Breast epithelium (tissue), 3 donors: ENCODE measurements at regions not wholly inside any gene's neighbourhood (a gene's known extent, or its start where the extent isn't known, plus 50 kb on each side); places are given as distances from the start of the nearest gene placed in this dataset.

Source experiments
- CTCF ChIP-seq, 3 donors: fragments of 450-650 bp; IDR thresholded peaks; one replicate each; pipeline ENCODE4 v1.5.1; 2016 to 2017; ENCODE audit warnings: antibody characterized with exemption in 3 of 3, mild to moderate bottlenecking in 3 of 3, moderate library complexity in 3 of 3
- POLR2AphosphoS5 ChIP-seq, 3 donors: sonication (generic); formaldehyde crosslinking; IDR thresholded peaks; one replicate each; pipeline ENCODE4 v1.6.1; 2017; ENCODE audit warnings: antibody characterized with exemption in 3 of 3

GRCh38 chr1:166237675-166238074 lies 70.9 kb upstream of the FAM78B start:
- no peak for TF ChIP-seq CTCF (IDR thresholded peaks at IDR 0.05)
- no peak for TF ChIP-seq POLR2AphosphoS5 (IDR thresholded peaks at IDR 0.05)
